Loucy (cell line): ENCODE measurements at regions not wholly inside any gene's neighbourhood (a gene's known extent, or its start where the extent isn't known, plus 50 kb on each side); places are given as distances from the start of the nearest gene placed in this dataset.

Experiments
- H2AFZ ChIP-seq: fragments of 200-600 bp; sonication (generic); 2 replicates; pipeline ENCODE4 v1.6.0; 2016; ENCODE audit warnings: antibody characterized with exemption, mild to moderate bottlenecking, low read length, moderate library complexity
- H3F3A ChIP-seq: fragments of 200-600 bp; 2 replicates; pipeline ENCODE4 v1.6.0; 2016; ENCODE audit warnings: antibody characterized with exemption, low read depth, mild to moderate bottlenecking
- H3K27me3 ChIP-seq: fragments of 200-600 bp; sonication (generic); 2 replicates; pipeline ENCODE4 v1.6.1; 2014; ENCODE audit warnings: low read length, mild to moderate bottlenecking; ENCODE audit not compliant: insufficient read depth, poor library complexity, severe bottlenecking
- H3K36me3 ChIP-seq: fragments of 200-600 bp; sonication (generic); 2 replicates; pipeline ENCODE4 v1.6.1; 2016; ENCODE audit warnings: low read length; ENCODE audit not compliant: insufficient read depth
- H3K4me1 ChIP-seq: fragments of 200-600 bp; sonication (generic); 2 replicates; pipeline ENCODE4 v1.5.1; 2014; ENCODE audit warnings: low read length, mild to moderate bottlenecking; ENCODE audit not compliant: insufficient read depth, poor library complexity, severe bottlenecking
- H3K4me2 ChIP-seq: fragments of 200-600 bp; sonication (generic); 2 replicates; pipeline ENCODE4 v1.6.0; 2014; ENCODE audit warnings: antibody characterized with exemption, low read length, low read depth, mild to moderate bottlenecking; ENCODE audit not compliant: poor library complexity, severe bottlenecking
- H3K4me3 ChIP-seq: fragments of 200-600 bp; sonication (generic); 2 replicates; pipeline ENCODE4 v1.5.1; 2014; ENCODE audit warnings: low read length, mild to moderate bottlenecking, mixed read lengths; ENCODE audit not compliant: poor library complexity, severe bottlenecking
- H3K79me2 ChIP-seq: fragments of 200-600 bp; sonication (generic); 2 replicates; pipeline ENCODE4 v1.6.1; 2014; ENCODE audit warnings: low read length; ENCODE audit not compliant: insufficient read depth
- H3K9ac ChIP-seq: fragments of 200-600 bp; sonication (generic); 2 replicates; pipeline ENCODE4 v1.6.0; 2014; ENCODE audit warnings: mild to moderate bottlenecking, low read depth, low read length, moderate library complexity; ENCODE audit not compliant: poor library complexity, severe bottlenecking
- H3K9me2 ChIP-seq: fragments of 200-600 bp; sonication (generic); replicated peaks from 2 replicates; pipeline ENCODE4 v1.6.1; 2016; ENCODE audit warnings: low read depth, low read length, mixed read lengths
- H3K9me3 ChIP-seq: fragments of 200-600 bp; sonication (generic); 2 replicates; pipeline ENCODE4 v1.6.1; 2014; ENCODE audit warnings: mild to moderate bottlenecking, antibody characterized with exemption, low read length, low read depth; ENCODE audit not compliant: insufficient read depth
- H4K20me1 ChIP-seq: fragments of 200-600 bp; sonication (generic); 2 replicates; pipeline ENCODE4 v1.6.0; 2014; ENCODE audit warnings: antibody characterized with exemption, low read length, mild to moderate bottlenecking; ENCODE audit not compliant: insufficient read depth, poor library complexity, severe bottlenecking
- EZH2phosphoT487 ChIP-seq: fragments of 200-600 bp; IDR thresholded peaks from 2 replicates; pipeline ENCODE4 v1.6.1; 2018; ENCODE audit warnings: antibody characterized with exemption, mild to moderate bottlenecking, moderate library complexity, borderline replicate concordance
- TF ChIP-seq, protein P1 (sequence below): fragments of 200-600 bp; sonication (generic); conservative IDR thresholded peaks from 2 replicates; pipeline ENCODE4 v1.5.1; 2014; ENCODE audit warnings: mild to moderate bottlenecking, antibody characterized with exemption, low read length

DNA sequence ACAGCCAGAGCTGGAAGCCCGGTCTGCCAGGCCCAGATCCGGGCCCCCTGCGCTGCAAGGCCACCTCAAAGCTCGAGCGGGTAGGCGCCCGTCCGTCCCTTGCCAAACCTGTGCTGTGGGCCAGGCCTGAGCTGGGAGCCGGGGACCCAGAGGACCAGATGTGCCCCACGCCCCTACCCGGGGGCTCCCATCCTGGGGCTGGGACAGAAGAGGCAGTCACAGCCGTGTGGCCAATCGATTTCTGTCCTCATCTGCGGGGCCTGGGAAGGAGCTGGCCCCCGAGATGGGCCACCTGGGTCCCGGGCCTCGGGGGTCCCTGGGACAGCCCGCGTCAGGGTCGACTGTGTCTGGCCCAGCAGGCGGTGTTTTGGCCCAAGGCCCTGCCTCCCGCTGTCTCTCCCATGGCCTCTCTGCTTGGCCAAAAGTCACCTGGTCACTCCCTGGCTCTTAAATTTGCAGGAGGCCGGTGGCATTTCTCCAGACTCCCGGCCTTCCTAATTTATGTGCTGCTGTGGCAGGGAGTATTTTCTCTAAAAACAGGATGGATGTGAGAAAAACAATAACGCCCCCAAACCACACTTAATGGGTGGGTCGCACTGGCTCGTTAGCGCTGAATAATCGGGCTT lies 63.8 kb downstream of the UNCX start:
- TF ChIP-seq, protein P1, sequence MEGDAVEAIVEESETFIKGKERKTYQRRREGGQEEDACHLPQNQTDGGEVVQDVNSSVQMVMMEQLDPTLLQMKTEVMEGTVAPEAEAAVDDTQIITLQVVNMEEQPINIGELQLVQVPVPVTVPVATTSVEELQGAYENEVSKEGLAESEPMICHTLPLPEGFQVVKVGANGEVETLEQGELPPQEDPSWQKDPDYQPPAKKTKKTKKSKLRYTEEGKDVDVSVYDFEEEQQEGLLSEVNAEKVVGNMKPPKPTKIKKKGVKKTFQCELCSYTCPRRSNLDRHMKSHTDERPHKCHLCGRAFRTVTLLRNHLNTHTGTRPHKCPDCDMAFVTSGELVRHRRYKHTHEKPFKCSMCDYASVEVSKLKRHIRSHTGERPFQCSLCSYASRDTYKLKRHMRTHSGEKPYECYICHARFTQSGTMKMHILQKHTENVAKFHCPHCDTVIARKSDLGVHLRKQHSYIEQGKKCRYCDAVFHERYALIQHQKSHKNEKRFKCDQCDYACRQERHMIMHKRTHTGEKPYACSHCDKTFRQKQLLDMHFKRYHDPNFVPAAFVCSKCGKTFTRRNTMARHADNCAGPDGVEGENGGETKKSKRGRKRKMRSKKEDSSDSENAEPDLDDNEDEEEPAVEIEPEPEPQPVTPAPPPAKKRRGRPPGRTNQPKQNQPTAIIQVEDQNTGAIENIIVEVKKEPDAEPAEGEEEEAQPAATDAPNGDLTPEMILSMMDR: no peak
- no peak for TF ChIP-seq EZH2phosphoT487
- no peaks in the 10 kb centered on the region for H3K27me3 ChIP-seq
- no peaks in the 10 kb centered on the region for H3K4me1 ChIP-seq

DNA sequence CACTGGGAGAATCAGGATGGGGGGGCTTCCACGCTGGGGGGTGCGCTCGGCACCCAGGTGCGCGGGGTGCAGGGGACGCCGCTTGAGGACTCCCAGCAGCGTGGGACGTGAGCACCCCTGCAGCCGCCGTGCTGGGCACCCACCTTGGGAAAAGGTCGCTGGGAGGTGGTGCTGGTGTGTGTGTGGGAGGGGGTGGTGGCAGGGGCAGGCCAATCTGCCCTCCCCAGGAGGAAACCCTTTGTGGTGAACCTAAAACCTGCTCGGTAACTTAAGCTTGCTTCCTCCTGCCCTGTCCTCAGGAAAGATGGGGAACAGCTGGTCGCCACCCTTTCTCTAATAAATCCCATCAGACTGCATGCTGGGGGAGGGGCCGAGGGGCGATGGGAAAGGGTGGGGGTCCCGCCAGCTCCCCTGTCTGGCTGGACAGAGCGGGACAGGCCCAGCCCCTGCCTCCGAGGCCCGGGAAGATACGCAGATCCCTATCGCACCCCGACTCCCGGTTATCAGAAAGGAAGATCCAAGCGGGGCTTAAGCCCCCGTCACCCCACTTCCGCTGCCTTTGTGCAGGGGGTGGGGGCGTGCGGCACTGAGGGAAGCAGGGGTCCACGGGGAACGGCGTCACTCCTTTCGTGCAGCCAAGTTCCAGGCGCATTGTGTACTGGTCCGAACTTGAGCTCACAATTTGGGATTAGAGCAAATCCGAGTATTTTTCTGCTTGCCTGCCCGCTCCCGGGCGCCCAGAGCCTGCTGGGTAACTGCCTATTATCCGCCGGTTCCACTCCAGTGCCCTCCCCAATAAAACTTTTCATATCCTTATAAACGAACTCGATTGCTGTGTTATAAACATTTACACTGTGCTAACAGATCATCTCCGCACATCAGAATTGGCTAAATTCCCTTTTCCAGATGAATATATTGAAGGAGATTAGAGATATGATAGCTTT lies 64.6 kb downstream of the UNCX start:
- Histone ChIP-seq H3K36me3 (no peaks in the 10 kb centered on the region), H3K9me2 (no peaks in the 10 kb centered on the region), H2AFZ (no peak overlapping the region), H3K4me3 (no peak overlapping the region), H3K27me3 (no peaks in the 10 kb centered on the region), H3K4me1 (no peaks in the 10 kb centered on the region), H3K79me2 (no peaks in the 10 kb centered on the region), H3K9ac (no peak overlapping the region), H4K20me1 (no peaks in the 10 kb centered on the region), H3K9me3 (no peaks in the 10 kb centered on the region), H3F3A (no peaks in the 10 kb centered on the region), H3K4me2 (no peak overlapping the region)
- no peak for TF ChIP-seq EZH2phosphoT487
- TF ChIP-seq, protein P1: no peak

More for the DNA sequence above, 63.8 kb downstream of the UNCX start:
- no peak overlapping the region for H2AFZ ChIP-seq
- H3K4me2 ChIP-seq: no peak overlapping the region
- no peaks in the 10 kb centered on the region for H4K20me1 ChIP-seq
- no peaks in the 10 kb centered on the region for H3K9me2 ChIP-seq
- no peak overlapping the region for H3K4me3 ChIP-seq
- H3K79me2 ChIP-seq: no peaks in the 10 kb centered on the region
- H3F3A ChIP-seq: no peaks in the 10 kb centered on the region
- H3K9me3 ChIP-seq: no peaks in the 10 kb centered on the region
- no peak overlapping the region for H3K9ac ChIP-seq
- no peaks in the 10 kb centered on the region for H3K36me3 ChIP-seq

DNA sequence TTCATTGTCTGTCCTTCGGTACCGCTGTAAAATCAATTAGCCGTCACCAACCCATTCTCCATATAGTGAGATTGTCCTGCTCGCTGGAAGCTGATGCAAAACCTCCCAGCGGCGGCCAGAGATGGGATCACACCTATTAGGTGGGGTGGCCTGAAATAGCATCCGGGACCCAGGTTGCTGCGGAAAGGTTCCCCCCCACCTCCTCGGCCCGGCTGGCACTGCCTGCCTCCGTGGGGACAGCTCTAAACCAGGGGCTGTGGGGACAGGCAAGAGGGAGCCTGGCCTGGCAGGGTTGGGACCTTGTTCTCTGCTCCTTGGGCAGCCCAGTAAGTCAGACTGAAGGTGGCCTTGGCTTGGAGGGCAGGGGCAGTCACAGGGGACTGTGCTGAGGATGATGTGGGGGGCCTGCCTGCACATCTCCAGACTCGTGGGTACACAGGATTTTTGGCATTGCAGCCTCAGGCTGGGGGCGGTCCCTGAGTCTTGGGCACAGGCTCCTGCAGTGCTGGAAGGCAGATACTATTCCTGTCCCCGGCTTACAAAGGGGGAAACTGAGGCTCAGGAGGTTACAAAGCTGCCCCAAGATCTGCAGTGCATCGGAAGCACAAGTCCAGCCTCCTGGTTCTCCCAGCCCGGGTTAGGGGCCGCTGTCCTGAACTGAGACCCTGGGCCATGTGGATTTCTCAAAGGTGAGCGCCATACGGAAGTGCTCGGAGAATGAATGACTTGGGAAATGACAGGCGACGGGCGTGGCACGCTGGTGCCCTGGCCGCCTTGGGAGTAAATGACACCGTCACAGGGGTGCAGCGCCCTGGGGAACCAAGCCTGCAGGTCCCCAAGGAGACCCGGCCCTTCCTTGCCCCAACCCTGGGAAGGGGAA lies 65.6 kb downstream of the UNCX start:
- TF ChIP-seq, protein P1: no peak
- no peak for TF ChIP-seq EZH2phosphoT487
- H4K20me1 ChIP-seq: no peaks in the 10 kb centered on the region
- H3K4me2 ChIP-seq: no peak overlapping the region
- H3K27me3 ChIP-seq: no peaks in the 10 kb centered on the region
- H3K36me3 ChIP-seq: no peaks in the 10 kb centered on the region
- no peaks in the 10 kb centered on the region for H3K9me3 ChIP-seq
- H2AFZ ChIP-seq: no peak overlapping the region
- no peaks in the 10 kb centered on the region for H3K9me2 ChIP-seq
- no peak overlapping the region for H3K9ac ChIP-seq
- H3K4me3 ChIP-seq: no peak overlapping the region
- no peaks in the 10 kb centered on the region for H3K4me1 ChIP-seq
- no peaks in the 10 kb centered on the region for H3F3A ChIP-seq
- H3K79me2 ChIP-seq: no peaks in the 10 kb centered on the region
